ENCODE measurements at regions not wholly inside any gene's neighbourhood (a gene's known extent, or its start where the extent isn't known, plus 50 kb on each side); places are given as distances from the start of the nearest gene placed in this dataset.

DNA sequence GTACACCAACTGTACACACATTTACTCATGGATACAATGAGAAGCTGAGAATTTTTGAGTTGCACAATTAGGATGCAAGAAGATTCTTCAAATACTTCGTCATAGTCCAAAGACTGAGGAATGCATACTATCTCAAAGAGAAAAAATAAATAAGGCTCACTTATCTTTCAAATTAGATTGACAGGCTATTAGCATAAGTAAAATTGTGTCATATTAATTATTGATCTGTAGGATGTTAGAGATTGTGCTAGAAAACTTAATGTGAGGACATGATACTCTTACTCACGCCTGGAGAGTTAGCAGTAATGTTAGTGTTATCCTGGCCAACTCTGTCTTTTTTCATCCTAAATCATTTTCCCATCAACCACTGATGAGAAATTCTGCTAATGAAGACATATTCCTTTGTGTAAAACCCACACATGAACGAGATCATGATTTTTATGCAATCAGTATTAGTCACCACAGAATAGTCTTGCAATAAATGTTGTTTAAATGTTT lies 659.0 kb downstream of the LTN1 start:
- TF ChIP-seq, protein P1, sequence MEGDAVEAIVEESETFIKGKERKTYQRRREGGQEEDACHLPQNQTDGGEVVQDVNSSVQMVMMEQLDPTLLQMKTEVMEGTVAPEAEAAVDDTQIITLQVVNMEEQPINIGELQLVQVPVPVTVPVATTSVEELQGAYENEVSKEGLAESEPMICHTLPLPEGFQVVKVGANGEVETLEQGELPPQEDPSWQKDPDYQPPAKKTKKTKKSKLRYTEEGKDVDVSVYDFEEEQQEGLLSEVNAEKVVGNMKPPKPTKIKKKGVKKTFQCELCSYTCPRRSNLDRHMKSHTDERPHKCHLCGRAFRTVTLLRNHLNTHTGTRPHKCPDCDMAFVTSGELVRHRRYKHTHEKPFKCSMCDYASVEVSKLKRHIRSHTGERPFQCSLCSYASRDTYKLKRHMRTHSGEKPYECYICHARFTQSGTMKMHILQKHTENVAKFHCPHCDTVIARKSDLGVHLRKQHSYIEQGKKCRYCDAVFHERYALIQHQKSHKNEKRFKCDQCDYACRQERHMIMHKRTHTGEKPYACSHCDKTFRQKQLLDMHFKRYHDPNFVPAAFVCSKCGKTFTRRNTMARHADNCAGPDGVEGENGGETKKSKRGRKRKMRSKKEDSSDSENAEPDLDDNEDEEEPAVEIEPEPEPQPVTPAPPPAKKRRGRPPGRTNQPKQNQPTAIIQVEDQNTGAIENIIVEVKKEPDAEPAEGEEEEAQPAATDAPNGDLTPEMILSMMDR (conservative IDR thresholded peaks at IDR 0.05; ENCODE audit: low read depth, low read length) = no peak
- TF ChIP-seq EZH2 (IDR thresholded peaks at IDR 0.05; ENCODE audit: borderline replicate concordance, low read depth, low read length, poor library complexity, severe bottlenecking) = no peak

Data from A673 (cell line).